ENCODE measurements at regions not wholly inside any gene's neighbourhood (a gene's known extent, or its start where the extent isn't known, plus 50 kb on each side); places are given as distances from the start of the nearest gene placed in this dataset.
A peak's percentile ranks its signal among the peaks of the same experiment; 100 is the strongest.
"Not testable (repeated sequence)": the region's sequence is repeated elsewhere in the genome, so short reads cannot be mapped to it uniquely, and the experiment has no call there.

- Histone ChIP-seq H3K9ac (ENCODE audit: low read depth in 1 of 2, low read length in 2 of 2) (no peak overlapping the region), H3K4me1 (ENCODE audit: control insufficient read depth in 2 of 2, insufficient read depth in 2 of 2, low read length in 2 of 2) (no peaks in the 10 kb centered on the region), H3K27me3 (ENCODE audit: control insufficient read depth in 2 of 2, insufficient read depth in 2 of 2, low read length in 2 of 2) (no peaks in the 10 kb centered on the region), H3K36me3 (ENCODE audit: control insufficient read depth in 2 of 2, insufficient read depth in 2 of 2, low read length in 2 of 2) (no peaks in the 10 kb centered on the region), H3K9me3 (ENCODE audit: control insufficient read depth in 2 of 2, low read length in 2 of 2) (no peaks in the 10 kb centered on the region), H3K27ac (ENCODE audit: low read depth in 2 of 2, low read length in 2 of 2) (no peak overlapping the region), H3K4me3 (ENCODE audit: low read length in 2 of 2) (no peak overlapping the region)
These were observed 233.8 kb downstream of the SIM1 start for GRCh38 chr6:100230953-100231316.

DNA sequence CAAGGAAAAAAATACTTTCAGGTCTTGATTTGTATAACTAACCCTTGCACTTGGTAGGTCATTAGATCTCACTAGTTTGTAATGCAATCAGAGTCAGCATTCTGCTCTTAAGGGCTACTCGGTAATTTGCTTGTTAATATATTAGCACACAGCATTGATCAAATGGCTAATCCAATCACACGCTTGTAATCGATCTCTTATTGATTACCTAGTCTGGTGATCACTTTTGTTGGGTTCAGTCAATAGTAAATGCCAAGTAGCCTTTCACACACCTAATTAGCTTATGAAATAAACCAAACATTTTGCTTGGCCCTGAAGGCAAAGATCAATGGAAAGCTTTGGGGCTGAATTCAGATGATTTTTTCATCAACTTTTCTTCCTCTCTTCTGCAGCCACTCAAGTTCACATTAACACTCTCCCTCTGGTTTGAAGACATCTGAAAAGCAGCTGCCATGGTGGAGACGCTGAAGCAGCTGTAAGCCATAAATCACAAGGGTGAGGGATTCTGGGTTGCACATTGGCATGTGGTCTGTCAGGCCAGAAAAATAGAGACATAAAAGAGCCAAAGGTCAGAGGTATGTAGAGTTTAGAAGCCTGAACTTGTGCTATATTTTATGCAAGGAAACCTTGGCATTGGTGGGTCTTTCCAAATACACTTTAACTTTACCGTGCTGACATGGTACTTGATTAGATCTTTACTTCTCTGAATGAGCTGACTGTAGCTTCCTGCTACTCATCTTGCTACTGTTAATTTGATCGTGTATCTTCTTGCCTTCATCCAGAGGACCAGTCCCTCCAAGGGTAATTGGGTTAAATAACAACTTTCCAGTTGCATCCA lies 234.4 kb downstream of the SIM1 start:
- Histone ChIP-seq H3K9ac (ENCODE audit: low read depth in 1 of 2, low read length in 2 of 2) (no peak overlapping the region), H3K4me1 (ENCODE audit: control insufficient read depth in 2 of 2, insufficient read depth in 2 of 2, low read length in 2 of 2) (no peaks in the 10 kb centered on the region), H3K4me3 (ENCODE audit: low read length in 2 of 2) (no peak overlapping the region), H3K27ac (ENCODE audit: low read depth in 2 of 2, low read length in 2 of 2) (no peak overlapping the region), H3K36me3 (ENCODE audit: control insufficient read depth in 2 of 2, insufficient read depth in 2 of 2, low read length in 2 of 2) (no peaks in the 10 kb centered on the region), H3K27me3 (ENCODE audit: control insufficient read depth in 2 of 2, insufficient read depth in 2 of 2, low read length in 2 of 2) (no peaks in the 10 kb centered on the region), H3K9me3 (ENCODE audit: control insufficient read depth in 2 of 2, low read length in 2 of 2) (no peaks in the 10 kb centered on the region)

- Histone ChIP-seq H3K27me3 (ENCODE audit: control insufficient read depth in 2 of 2, insufficient read depth in 2 of 2, low read length in 2 of 2) (no peaks in the 10 kb centered on the region), H3K36me3 (ENCODE audit: control insufficient read depth in 2 of 2, insufficient read depth in 2 of 2, low read length in 2 of 2) (no peaks in the 10 kb centered on the region), H3K4me1 (ENCODE audit: control insufficient read depth in 2 of 2, insufficient read depth in 2 of 2, low read length in 2 of 2) (no peaks in the 10 kb centered on the region), H3K9ac (ENCODE audit: low read depth in 1 of 2, low read length in 2 of 2) (no peak overlapping the region), H3K27ac (ENCODE audit: low read depth in 2 of 2, low read length in 2 of 2) (no peak overlapping the region), H3K9me3 (ENCODE audit: control insufficient read depth in 2 of 2, low read length in 2 of 2) (no peaks in the 10 kb centered on the region), H3K4me3 (ENCODE audit: low read length in 2 of 2) (peak overlapping the region; percentile 74 to 80)
These were observed 235.2 kb downstream of the SIM1 start for GRCh38 chr6:100229512-100229911.

GRCh38 chr6:100228834-100229441 lies 234.9 kb upstream of the MCHR2 start:
- no peaks in the 10 kb centered on the region for H3K4me1 ChIP-seq (ENCODE audit: control insufficient read depth in 2 of 2, insufficient read depth in 2 of 2, low read length in 2 of 2)
- no peaks in the 10 kb centered on the region for H3K27me3 ChIP-seq (ENCODE audit: control insufficient read depth in 2 of 2, insufficient read depth in 2 of 2, low read length in 2 of 2)
- H3K4me3 ChIP-seq (ENCODE audit: low read length in 2 of 2), result peak overlapping the region; percentile 74 to 80
- H3K36me3 ChIP-seq (ENCODE audit: control insufficient read depth in 2 of 2, insufficient read depth in 2 of 2, low read length in 2 of 2), result no peaks in the 10 kb centered on the region
- H3K9me3 ChIP-seq (ENCODE audit: control insufficient read depth in 2 of 2, low read length in 2 of 2), result no peaks in the 10 kb centered on the region
- H3K9ac ChIP-seq (ENCODE audit: low read depth in 1 of 2, low read length in 2 of 2), result peak overlapping the region; percentile 14 to 55
- no peak overlapping the region for H3K27ac ChIP-seq (ENCODE audit: low read depth in 2 of 2, low read length in 2 of 2)

- Histone ChIP-seq H3K9ac (ENCODE audit: low read depth in 1 of 2, low read length in 2 of 2) (peak overlapping the region; percentile 14 to 55), H3K27ac (ENCODE audit: low read depth in 2 of 2, low read length in 2 of 2) (no peak overlapping the region), H3K4me3 (ENCODE audit: low read length in 2 of 2) (peak overlapping the region; percentile 74 to 80)
These were observed 234.4 kb upstream of the MCHR2 start for GRCh38 chr6:100228437-100228833.

DNA sequence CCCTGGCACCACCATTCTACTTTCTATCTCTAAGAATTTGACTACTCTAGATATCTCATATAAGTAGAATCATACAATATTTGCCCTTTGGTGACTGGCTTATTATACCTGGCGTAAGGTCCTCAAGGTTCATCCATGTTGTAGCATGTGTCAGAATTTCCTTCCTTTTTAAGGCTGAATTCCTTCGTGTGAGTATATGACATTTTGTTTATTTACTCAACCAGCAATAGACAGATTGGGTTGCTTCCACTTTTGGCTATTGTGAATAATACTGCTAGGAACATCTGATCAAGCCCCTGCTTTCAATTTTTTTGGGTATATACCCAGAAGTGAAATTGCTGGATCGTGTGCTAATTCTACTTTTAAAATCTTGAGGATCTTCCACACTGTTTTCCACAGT lies 232.8 kb upstream of the MCHR2 start:
- Histone ChIP-seq H3K4me3 (ENCODE audit: low read length in 2 of 2) (no peak overlapping the region), H3K9ac (ENCODE audit: low read depth in 1 of 2, low read length in 2 of 2) (no peak overlapping the region), H3K27me3 (ENCODE audit: control insufficient read depth in 2 of 2, insufficient read depth in 2 of 2, low read length in 2 of 2) (no peaks in the 10 kb centered on the region), H3K9me3 (ENCODE audit: control insufficient read depth in 2 of 2, low read length in 2 of 2) (no peaks in the 10 kb centered on the region), H3K27ac (ENCODE audit: low read depth in 2 of 2, low read length in 2 of 2) (no peak overlapping the region), H3K4me1 (ENCODE audit: control insufficient read depth in 2 of 2, insufficient read depth in 2 of 2, low read length in 2 of 2) (no peaks in the 10 kb centered on the region), H3K36me3 (ENCODE audit: control insufficient read depth in 2 of 2, insufficient read depth in 2 of 2, low read length in 2 of 2) (no peaks in the 10 kb centered on the region)

More at GRCh38 chr6:100228437-100228833, 234.4 kb upstream of the MCHR2 start:
- Histone ChIP-seq H3K4me1 (ENCODE audit: control insufficient read depth in 2 of 2, insufficient read depth in 2 of 2, low read length in 2 of 2) (no peaks in the 10 kb centered on the region), H3K27me3 (ENCODE audit: control insufficient read depth in 2 of 2, insufficient read depth in 2 of 2, low read length in 2 of 2) (no peaks in the 10 kb centered on the region), H3K36me3 (ENCODE audit: control insufficient read depth in 2 of 2, insufficient read depth in 2 of 2, low read length in 2 of 2) (no peaks in the 10 kb centered on the region), H3K9me3 (ENCODE audit: control insufficient read depth in 2 of 2, low read length in 2 of 2) (no peaks in the 10 kb centered on the region)

DNA sequence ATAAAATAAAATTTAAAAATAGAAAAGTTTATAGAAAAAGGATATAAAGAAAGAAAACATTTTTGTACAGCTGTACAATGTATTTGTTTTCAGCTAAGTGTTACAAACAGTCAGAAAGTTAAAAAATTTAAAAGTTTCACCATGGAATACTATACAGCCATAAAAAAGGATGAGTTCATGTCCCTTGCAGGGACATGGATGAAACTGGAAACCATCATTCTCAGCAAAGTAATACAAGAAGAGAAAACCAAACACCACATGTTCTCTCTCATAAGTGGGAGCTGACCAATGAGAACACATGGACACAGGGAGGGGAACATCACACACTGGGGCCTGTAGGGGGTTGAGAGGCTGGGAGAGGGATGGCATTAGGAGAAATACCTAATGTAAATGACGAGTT lies 229.9 kb upstream of the MCHR2 start:
- not testable (repeated sequence) for H3K27ac ChIP-seq (ENCODE audit: low read depth in 2 of 2, low read length in 2 of 2); H3K9me3 ChIP-seq (ENCODE audit: control insufficient read depth in 2 of 2, low read length in 2 of 2); H3K36me3 ChIP-seq (ENCODE audit: control insufficient read depth in 2 of 2, insufficient read depth in 2 of 2, low read length in 2 of 2); H3K9ac ChIP-seq (ENCODE audit: low read depth in 1 of 2, low read length in 2 of 2); H3K4me3 ChIP-seq (ENCODE audit: low read length in 2 of 2); H3K27me3 ChIP-seq (ENCODE audit: control insufficient read depth in 2 of 2, insufficient read depth in 2 of 2, low read length in 2 of 2); H3K4me1 ChIP-seq (ENCODE audit: control insufficient read depth in 2 of 2, insufficient read depth in 2 of 2, low read length in 2 of 2)

GRCh38 chr6:100220543-100220942 lies 226.5 kb upstream of the MCHR2 start:
- no peak overlapping the region for H3K4me3 ChIP-seq (ENCODE audit: low read length in 2 of 2)
- H3K9me3 ChIP-seq (ENCODE audit: control insufficient read depth in 2 of 2, low read length in 2 of 2), result no peaks in the 10 kb centered on the region
- H3K27me3 ChIP-seq (ENCODE audit: control insufficient read depth in 2 of 2, insufficient read depth in 2 of 2, low read length in 2 of 2), result no peaks in the 10 kb centered on the region
- H3K36me3 ChIP-seq (ENCODE audit: control insufficient read depth in 2 of 2, insufficient read depth in 2 of 2, low read length in 2 of 2), result no peaks in the 10 kb centered on the region
- no peaks in the 10 kb centered on the region for H3K4me1 ChIP-seq (ENCODE audit: control insufficient read depth in 2 of 2, insufficient read depth in 2 of 2, low read length in 2 of 2)
- no peak overlapping the region for H3K27ac ChIP-seq (ENCODE audit: low read depth in 2 of 2, low read length in 2 of 2)
- no peak overlapping the region for H3K9ac ChIP-seq (ENCODE audit: low read depth in 1 of 2, low read length in 2 of 2)

DNA sequence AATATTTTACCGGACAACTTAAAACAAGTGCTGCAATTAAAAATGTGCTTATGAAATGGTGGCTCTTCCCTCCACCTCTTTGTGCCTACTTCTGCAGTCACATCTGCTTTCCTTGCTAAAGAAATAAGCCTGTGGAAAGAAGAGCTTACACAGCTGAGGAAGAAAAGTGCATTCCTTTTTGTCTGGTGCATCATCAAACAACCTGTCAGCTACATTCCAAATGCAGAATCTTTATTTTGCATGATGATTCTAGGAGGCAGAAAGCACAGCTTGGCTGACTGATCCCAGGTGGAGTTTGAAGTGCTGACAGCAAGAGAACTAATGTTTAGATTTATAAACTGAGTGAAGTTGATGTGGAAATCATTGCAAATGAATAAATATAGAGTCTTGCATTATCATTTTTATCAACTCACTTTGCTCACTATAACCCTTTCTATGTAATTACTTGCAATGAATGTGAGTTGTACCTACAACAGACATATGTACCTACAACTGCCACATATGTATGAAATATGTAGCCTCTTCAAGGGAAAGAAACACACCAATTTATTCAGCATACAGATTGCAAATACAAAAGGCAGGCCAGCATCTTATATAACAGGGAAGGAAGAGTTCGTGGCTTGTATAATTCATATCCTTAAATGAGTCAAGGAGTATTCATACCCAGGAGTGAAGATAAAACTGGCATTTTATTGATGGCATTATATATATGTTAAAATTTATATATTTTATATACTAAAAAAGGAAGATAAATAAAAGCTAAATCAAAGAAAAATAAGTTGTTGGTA lies 223.4 kb upstream of the MCHR2 start:
- no peaks in the 10 kb centered on the region for H3K9me3 ChIP-seq (ENCODE audit: control insufficient read depth in 2 of 2, low read length in 2 of 2)
- H3K9ac ChIP-seq (ENCODE audit: low read depth in 1 of 2, low read length in 2 of 2), result no peak overlapping the region
- H3K36me3 ChIP-seq (ENCODE audit: control insufficient read depth in 2 of 2, insufficient read depth in 2 of 2, low read length in 2 of 2), result no peaks in the 10 kb centered on the region
- H3K4me3 ChIP-seq (ENCODE audit: low read length in 2 of 2), result no peak overlapping the region
- H3K27me3 ChIP-seq (ENCODE audit: control insufficient read depth in 2 of 2, insufficient read depth in 2 of 2, low read length in 2 of 2), result no peaks in the 10 kb centered on the region
- no peak overlapping the region for H3K27ac ChIP-seq (ENCODE audit: low read depth in 2 of 2, low read length in 2 of 2)
- H3K4me1 ChIP-seq (ENCODE audit: control insufficient read depth in 2 of 2, insufficient read depth in 2 of 2, low read length in 2 of 2), result no peaks in the 10 kb centered on the region

- Histone ChIP-seq H3K27ac (ENCODE audit: low read depth in 2 of 2, low read length in 2 of 2) (no peak overlapping the region), H3K4me3 (ENCODE audit: low read length in 2 of 2) (no peak overlapping the region), H3K4me1 (ENCODE audit: control insufficient read depth in 2 of 2, insufficient read depth in 2 of 2, low read length in 2 of 2) (no peaks in the 10 kb centered on the region)
These were observed 222.7 kb upstream of the MCHR2 start for GRCh38 chr6:100216760-100217159.

More at GRCh38 chr6:100216760-100217159, 222.7 kb upstream of the MCHR2 start:
- Histone ChIP-seq H3K9me3 (ENCODE audit: control insufficient read depth in 2 of 2, low read length in 2 of 2) (no peaks in the 10 kb centered on the region), H3K9ac (ENCODE audit: low read depth in 1 of 2, low read length in 2 of 2) (no peak overlapping the region), H3K27me3 (ENCODE audit: control insufficient read depth in 2 of 2, insufficient read depth in 2 of 2, low read length in 2 of 2) (no peaks in the 10 kb centered on the region), H3K36me3 (ENCODE audit: control insufficient read depth in 2 of 2, insufficient read depth in 2 of 2, low read length in 2 of 2) (no peaks in the 10 kb centered on the region)

All from mucosa of rectum (tissue), 2 donors.